Hepatocyte (in vitro differentiated cells): ENCODE measurements at regions not wholly inside any gene's neighbourhood (a gene's known extent, or its start where the extent isn't known, plus 50 kb on each side); places are given as distances from the start of the nearest gene placed in this dataset.

ENCODE experiments used
- CTCF ChIP-seq: fragments of 200-600 bp; sonication (generic); IDR thresholded peaks from 2 replicates; pipeline ENCODE4 v1.5.1; 2016; ENCODE audit warnings: antibody characterized with exemption, mild to moderate bottlenecking; ENCODE audit not compliant: poor library complexity
- EZH2 ChIP-seq: fragments of 200-600 bp; sonication (generic); IDR thresholded peaks from 2 replicates; pipeline ENCODE4 v1.6.1; 2016; ENCODE audit warnings: antibody characterized with exemption, mild to moderate bottlenecking, borderline replicate concordance
- EZH2phosphoT487 ChIP-seq: fragments of 200-600 bp; sonication (generic); IDR thresholded peaks from one replicate; pipeline ENCODE4 v1.6.1; 2018; ENCODE audit warnings: antibody characterized with exemption, mild to moderate bottlenecking, low read depth, moderate library complexity; ENCODE audit not compliant: unreplicated experiment, severe bottlenecking

- TF ChIP-seq EZH2 (no peak), CTCF (no peak), EZH2phosphoT487 (no peak)
Observed at GRCh38 chr15:87537295-87537694, 719.2 kb downstream of the NTRK3 start.
